GM23338 (cell line): ENCODE measurements at regions not wholly inside any gene's neighbourhood (a gene's known extent, or its start where the extent isn't known, plus 50 kb on each side); places are given as distances from the start of the nearest gene placed in this dataset.

Experiments
- ATAC-seq: fragments of 200-7000 bp; cut with Tn5 transposase; 3 replicates; pipeline ENCODE4 v1.9.1; 2020
- DNase-seq: peaks from one replicate; pipeline ENCODE4 v3.0.0-alpha.2; 2015; ENCODE audit warnings: low spot score
- H2AFZ ChIP-seq: fragments of 200-600 bp; sonication (generic); 2 replicates; pipeline ENCODE4 v1.8.0; 2016; ENCODE audit warnings: antibody characterized with exemption, mild to moderate bottlenecking, moderate library complexity
- H3F3A ChIP-seq: fragments of 200-600 bp; sonication (generic); replicated peaks from 2 replicates; pipeline ENCODE4 v1.8.0; 2017; ENCODE audit warnings: antibody characterized with exemption, mixed run types, low read depth
- H3K27ac ChIP-seq: fragments of 200-600 bp; sonication (generic); 2 replicates; pipeline ENCODE4 v1.6.1; 2016; ENCODE audit warnings: low read depth
- H3K27me3 ChIP-seq: fragments of 200-600 bp; sonication (generic); 2 replicates; pipeline ENCODE4 v1.8.0; 2016; ENCODE audit warnings: mild to moderate bottlenecking, mixed run types, moderate library complexity; ENCODE audit not compliant: insufficient read depth
- H3K36me3 ChIP-seq: fragments of 200-600 bp; sonication (generic); 2 replicates; pipeline ENCODE4 v1.8.0; 2016; ENCODE audit warnings: mild to moderate bottlenecking; ENCODE audit not compliant: insufficient read depth
- H3K4me1 ChIP-seq: fragments of 200-600 bp; sonication (generic); 2 replicates; pipeline ENCODE4 v1.8.0; 2016; ENCODE audit warnings: mild to moderate bottlenecking, moderate library complexity; ENCODE audit not compliant: insufficient read depth
- H3K4me2 ChIP-seq: fragments of 200-600 bp; sonication (generic); 2 replicates; pipeline ENCODE4 v1.7.1; 2017; ENCODE audit warnings: mixed run types
- H3K4me3 ChIP-seq: fragments of 200-600 bp; sonication (generic); 2 replicates; pipeline ENCODE4 v1.6.1; 2016; ENCODE audit warnings: mixed run types
- H3K79me2 ChIP-seq: fragments of 200-600 bp; sonication (generic); replicated peaks from 2 replicates; pipeline ENCODE4 v1.8.0; 2017; ENCODE audit warnings: mild to moderate bottlenecking; ENCODE audit not compliant: insufficient read depth
- H3K9me2 ChIP-seq: fragments of 200-600 bp; sonication (generic); 2 replicates; pipeline ENCODE4 v1.8.0; 2017; ENCODE audit not compliant: insufficient read depth
- H4K20me1 ChIP-seq: fragments of 200-600 bp; sonication (generic); replicated peaks from 2 replicates; pipeline ENCODE4 v1.8.0; 2017; ENCODE audit warnings: mild to moderate bottlenecking; ENCODE audit not compliant: insufficient read depth
- H3K27ac Mint-ChIP-seq: 2 replicates; pipeline ENCODE4 v1.8.0; 2020; ENCODE audit warnings: inconsistent platforms, mild to moderate bottlenecking, moderate library complexity, mixed read lengths
- H3K27me3 Mint-ChIP-seq: 3 replicates; pipeline ENCODE4 v1.8.0; 2022; ENCODE audit warnings: low read depth, mild to moderate bottlenecking, moderate library complexity, mixed read lengths, inconsistent platforms; ENCODE audit not compliant: insufficient read depth, poor library complexity
- H3K36me3 Mint-ChIP-seq: 3 replicates; pipeline ENCODE4 v1.8.0; 2021; ENCODE audit warnings: low read depth, mild to moderate bottlenecking, inconsistent platforms, moderate library complexity, mixed read lengths
- H3K4me1 Mint-ChIP-seq: 3 replicates; pipeline ENCODE4 v1.8.0; 2020; ENCODE audit warnings: mild to moderate bottlenecking, inconsistent platforms, mixed read lengths
- H3K4me3 Mint-ChIP-seq: 3 replicates; pipeline ENCODE4 v1.8.0; 2021; ENCODE audit warnings: moderate library complexity, mild to moderate bottlenecking, inconsistent platforms, mixed read lengths
- H3K9me3 Mint-ChIP-seq: 3 replicates; pipeline ENCODE4 v1.8.0; 2020; ENCODE audit warnings: moderate library complexity, mild to moderate bottlenecking, inconsistent platforms, mixed read lengths
- JUNB ChIP-seq: IDR thresholded peaks from one replicate; pipeline ENCODE4 v1.6.1; 2016; ENCODE audit warnings: antibody characterized with exemption; ENCODE audit not compliant: unreplicated experiment
- REST ChIP-seq: IDR thresholded peaks from one replicate; pipeline ENCODE4 v1.6.1; 2018; ENCODE audit warnings: antibody characterized with exemption; ENCODE audit not compliant: unreplicated experiment
- ZNF462 ChIP-seq: fragments of 250-450 bp; sonication (Bioruptor Pico); IDR thresholded peaks from 2 replicates; pipeline ENCODE4 v1.5.0; 2020; ENCODE audit warnings: mild to moderate bottlenecking, moderate library complexity

GRCh38 chr3:76561494-76562236 lies 478.2 kb upstream of the ROBO2 start:
- DNase-seq (peak; percentile 30), ATAC-seq (peak; percentile 74)
- Histone ChIP-seq H3K79me2 (no peaks in the 10 kb centered on the region), H3F3A (no peaks in the 10 kb centered on the region), H2AFZ (no peak overlapping the region), H4K20me1 (no peaks in the 10 kb centered on the region), H3K27me3 (no peaks in the 10 kb centered on the region), H3K4me1 (peaks cover 16% of the 10 kb centered on the region), H3K4me3 (no peak overlapping the region), H3K27ac (peak overlapping the region; percentile 11; the same call in 1 of the 2 replicates), H3K9me2 (no peaks in the 10 kb centered on the region), H3K36me3 (no peaks in the 10 kb centered on the region), H3K4me2 (peak overlapping the region; percentile 1; the same call in 1 of the 2 replicates)
- peaks cover 13% of the 10 kb centered on the region for H3K4me1 Mint-ChIP-seq
- H3K9me3 Mint-ChIP-seq = no peaks in the 10 kb centered on the region
- no peak overlapping the region for H3K4me3 Mint-ChIP-seq
- H3K36me3 Mint-ChIP-seq = no peaks in the 10 kb centered on the region
- H3K27ac Mint-ChIP-seq = peak overlapping the region; percentile 39; the same call in 1 of the 2 replicates
- TF ChIP-seq ZNF462 (CRISPR knock-in tag) (0 out of 2 replicates have a peak, but pooled peaks have one; percentile 55), JUNB (no peak), REST (no peak)
- H3K27me3 Mint-ChIP-seq = no peaks in the 10 kb centered on the region
